ENCODE measurements at regions not wholly inside any gene's neighbourhood (a gene's known extent, or its start where the extent isn't known, plus 50 kb on each side); places are given as distances from the start of the nearest gene placed in this dataset.

DNA sequence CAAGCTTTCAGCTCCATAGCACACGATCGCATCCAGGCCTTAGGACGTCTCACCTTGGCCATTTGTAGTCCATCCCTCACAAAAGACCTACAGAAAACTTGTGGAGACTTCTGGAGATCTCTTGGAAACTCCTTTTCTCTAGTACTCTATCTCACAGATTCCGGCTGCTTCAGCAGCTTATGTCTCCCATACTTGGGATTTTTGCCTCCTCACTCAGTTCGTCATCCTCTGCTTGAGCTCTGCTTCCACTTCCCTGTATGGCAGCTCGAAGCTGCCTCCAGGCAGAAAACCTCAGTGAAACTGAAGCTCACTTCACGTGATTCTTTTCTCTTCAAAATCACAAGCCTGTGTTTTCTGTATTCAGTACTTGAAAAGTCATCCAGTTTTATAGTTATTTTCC, 178.7 kb upstream of the GDF10 start:
- Histone ChIP-seq H3K9me2 (replicated peaks; ENCODE audit: low read depth, low read length) (no peaks in the 10 kb centered on the region), H3K27me3 (ENCODE audit: insufficient read depth, low read length, poor library complexity, severe bottlenecking) (no peaks in the 10 kb centered on the region), H3K4me1 (ENCODE audit: insufficient read depth, low read length, poor library complexity, severe bottlenecking) (peaks cover 6% of the 10 kb centered on the region), H4K20me1 (ENCODE audit: insufficient read depth, low read length, poor library complexity, severe bottlenecking) (no peaks in the 10 kb centered on the region), H3K9me3 (ENCODE audit: insufficient read depth, low read depth, low read length) (no peaks in the 10 kb centered on the region; the same call in 1 of the 2 replicates), H3K4me3 (ENCODE audit: low read length, poor library complexity, severe bottlenecking) (no peak overlapping the region), H3K79me2 (ENCODE audit: insufficient read depth, low read length) (no peaks in the 10 kb centered on the region), H3K36me3 (ENCODE audit: insufficient read depth, low read length) (no peaks in the 10 kb centered on the region), H3K4me2 (ENCODE audit: low read depth, low read length, poor library complexity, severe bottlenecking) (no peak overlapping the region), H3K9ac (ENCODE audit: low read depth, low read length, poor library complexity, severe bottlenecking) (no peak overlapping the region), H3F3A (ENCODE audit: low read depth) (0 out of 2 replicates have a peak, but pooled peaks cover 3% of the 10 kb centered on the region), H2AFZ (ENCODE audit: low read length) (0 out of 2 replicates have a peak overlapping the region, but pooled peaks have one; percentile 27)
- no peak for TF ChIP-seq EZH2phosphoT487 (IDR thresholded peaks at IDR 0.05; ENCODE audit: borderline replicate concordance)
- TF ChIP-seq, protein P1, sequence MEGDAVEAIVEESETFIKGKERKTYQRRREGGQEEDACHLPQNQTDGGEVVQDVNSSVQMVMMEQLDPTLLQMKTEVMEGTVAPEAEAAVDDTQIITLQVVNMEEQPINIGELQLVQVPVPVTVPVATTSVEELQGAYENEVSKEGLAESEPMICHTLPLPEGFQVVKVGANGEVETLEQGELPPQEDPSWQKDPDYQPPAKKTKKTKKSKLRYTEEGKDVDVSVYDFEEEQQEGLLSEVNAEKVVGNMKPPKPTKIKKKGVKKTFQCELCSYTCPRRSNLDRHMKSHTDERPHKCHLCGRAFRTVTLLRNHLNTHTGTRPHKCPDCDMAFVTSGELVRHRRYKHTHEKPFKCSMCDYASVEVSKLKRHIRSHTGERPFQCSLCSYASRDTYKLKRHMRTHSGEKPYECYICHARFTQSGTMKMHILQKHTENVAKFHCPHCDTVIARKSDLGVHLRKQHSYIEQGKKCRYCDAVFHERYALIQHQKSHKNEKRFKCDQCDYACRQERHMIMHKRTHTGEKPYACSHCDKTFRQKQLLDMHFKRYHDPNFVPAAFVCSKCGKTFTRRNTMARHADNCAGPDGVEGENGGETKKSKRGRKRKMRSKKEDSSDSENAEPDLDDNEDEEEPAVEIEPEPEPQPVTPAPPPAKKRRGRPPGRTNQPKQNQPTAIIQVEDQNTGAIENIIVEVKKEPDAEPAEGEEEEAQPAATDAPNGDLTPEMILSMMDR (conservative IDR thresholded peaks at IDR 0.05; ENCODE audit: low read length), result no peak

DNA sequence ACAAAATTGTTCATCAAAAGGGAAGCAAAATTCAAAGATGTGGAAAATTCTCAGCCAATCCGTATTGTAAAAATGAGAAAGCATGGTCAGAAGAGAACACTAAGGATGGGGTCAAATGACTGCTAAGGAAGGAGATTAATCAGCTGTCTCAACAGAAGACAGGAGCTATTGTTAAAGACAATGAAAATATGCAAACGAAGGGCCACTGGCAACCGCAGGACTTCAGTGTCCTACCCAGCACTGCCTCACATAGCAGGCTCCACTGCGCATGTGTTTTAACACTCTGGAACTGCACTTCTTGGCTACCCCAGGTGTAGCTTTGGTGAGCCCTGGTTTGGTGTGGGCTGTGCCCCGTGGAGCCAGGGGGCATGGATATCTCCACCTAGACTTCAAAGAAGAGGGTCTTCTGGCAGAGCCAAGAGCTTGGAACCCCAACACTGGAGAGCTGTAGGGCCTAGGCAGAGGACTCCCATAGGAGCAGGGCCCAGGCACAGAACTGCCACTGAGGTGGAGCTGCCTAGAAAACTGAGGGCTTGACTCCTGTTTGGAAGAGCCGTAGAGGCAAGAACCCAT, 176.2 kb upstream of the GDF10 start:
- Histone ChIP-seq H3K4me1 (ENCODE audit: insufficient read depth, low read length, poor library complexity, severe bottlenecking) (peaks cover 28% of the 10 kb centered on the region), H3K9me2 (replicated peaks; ENCODE audit: low read depth, low read length) (no peaks in the 10 kb centered on the region), H3K4me3 (ENCODE audit: low read length, poor library complexity, severe bottlenecking) (no peak overlapping the region), H2AFZ (ENCODE audit: low read length) (no peak overlapping the region), H3F3A (ENCODE audit: low read depth) (peaks cover 3% of the 10 kb centered on the region; the same call in 1 of the 2 replicates), H3K27me3 (ENCODE audit: insufficient read depth, low read length, poor library complexity, severe bottlenecking) (no peaks in the 10 kb centered on the region), H4K20me1 (ENCODE audit: insufficient read depth, low read length, poor library complexity, severe bottlenecking) (no peaks in the 10 kb centered on the region), H3K9me3 (ENCODE audit: insufficient read depth, low read depth, low read length) (no peaks in the 10 kb centered on the region; the same call in 1 of the 2 replicates), H3K36me3 (ENCODE audit: insufficient read depth, low read length) (no peaks in the 10 kb centered on the region), H3K79me2 (ENCODE audit: insufficient read depth, low read length) (no peaks in the 10 kb centered on the region), H3K9ac (ENCODE audit: low read depth, low read length, poor library complexity, severe bottlenecking) (no peak overlapping the region), H3K4me2 (ENCODE audit: low read depth, low read length, poor library complexity, severe bottlenecking) (no peak overlapping the region)
- TF ChIP-seq, protein P1 (conservative IDR thresholded peaks at IDR 0.05; ENCODE audit: low read length), result no peak
- no peak for TF ChIP-seq EZH2phosphoT487 (IDR thresholded peaks at IDR 0.05; ENCODE audit: borderline replicate concordance)

DNA sequence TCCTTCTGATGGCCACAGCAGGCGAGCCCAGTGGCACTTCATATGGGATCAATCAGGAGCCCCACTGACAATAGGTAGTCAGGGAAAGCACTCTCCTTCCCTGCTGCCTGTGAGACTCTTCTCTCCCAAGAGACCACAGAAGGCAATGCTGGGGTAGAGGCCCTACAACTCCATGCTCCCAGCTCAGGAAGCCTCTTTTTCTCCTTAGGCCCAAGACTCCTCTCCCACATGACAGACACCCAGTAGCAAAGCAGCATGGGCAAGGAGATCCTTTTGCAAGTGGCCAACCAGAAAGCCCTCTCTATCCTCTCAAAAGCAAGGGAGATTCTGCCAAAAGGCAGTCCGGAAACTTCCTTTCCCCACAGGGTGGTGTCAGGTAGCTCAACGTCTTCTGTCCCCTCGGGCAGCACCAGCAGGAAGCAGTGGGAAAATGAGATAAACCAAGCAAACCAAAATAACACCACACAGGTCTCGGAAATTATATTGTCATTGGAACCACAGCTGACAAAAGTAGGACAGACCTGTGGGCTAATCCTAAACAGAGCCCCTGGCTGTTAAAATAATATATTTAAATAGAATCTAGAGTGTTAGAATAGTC, 172.7 kb upstream of the GDF10 start:
- Histone ChIP-seq H3K27me3 (ENCODE audit: insufficient read depth, low read length, poor library complexity, severe bottlenecking) (no peaks in the 10 kb centered on the region), H3K9me2 (replicated peaks; ENCODE audit: low read depth, low read length) (no peaks in the 10 kb centered on the region), H4K20me1 (ENCODE audit: insufficient read depth, low read length, poor library complexity, severe bottlenecking) (no peaks in the 10 kb centered on the region), H3K4me2 (ENCODE audit: low read depth, low read length, poor library complexity, severe bottlenecking) (peak overlapping the region; percentile 42), H3F3A (ENCODE audit: low read depth) (peaks cover 11% of the 10 kb centered on the region; the same call in 1 of the 2 replicates), H2AFZ (ENCODE audit: low read length) (no peak overlapping the region), H3K9me3 (ENCODE audit: insufficient read depth, low read depth, low read length) (no peaks in the 10 kb centered on the region; the same call in 1 of the 2 replicates), H3K4me3 (ENCODE audit: low read length, poor library complexity, severe bottlenecking) (peak overlapping the region; percentile 10), H3K79me2 (ENCODE audit: insufficient read depth, low read length) (no peaks in the 10 kb centered on the region), H3K9ac (ENCODE audit: low read depth, low read length, poor library complexity, severe bottlenecking) (peak overlapping the region; percentile 61), H3K4me1 (ENCODE audit: insufficient read depth, low read length, poor library complexity, severe bottlenecking) (peaks cover 55% of the 10 kb centered on the region), H3K36me3 (ENCODE audit: insufficient read depth, low read length) (no peaks in the 10 kb centered on the region)
- TF ChIP-seq, protein P1 (conservative IDR thresholded peaks at IDR 0.05; ENCODE audit: low read length), result no peak
- no peak for TF ChIP-seq EZH2phosphoT487 (IDR thresholded peaks at IDR 0.05; ENCODE audit: borderline replicate concordance)

Measured in Loucy (cell line).